Gastroesophageal sphincter (tissue), 4 donors: ENCODE measurements at regions not wholly inside any gene's neighbourhood (a gene's known extent, or its start where the extent isn't known, plus 50 kb on each side); places are given as distances from the start of the nearest gene placed in this dataset.

Experiments
- ATAC-seq: fragments of 150-250 bp; one replicate; pipeline ENCODE4 v1.9.1; 2016; ENCODE audit warnings: mild to moderate bottlenecking, moderate library complexity
- H3K27ac ChIP-seq, 4 donors: fragments of 200-600 bp; sonication (generic) in 3 of 4; 1 replicate in 3 of 4; 2 replicates in 1 of 4; pipeline ENCODE4 v1.5.1; 2016 to 2019
- H3K27me3 ChIP-seq: fragments of 200-600 bp; sonication (generic); one replicate; pipeline ENCODE4 v1.5.1; 2019
- H3K36me3 ChIP-seq, 2 donors: fragments of 200-600 bp; sonication (generic); one replicate each; pipeline ENCODE4 v1.5.1; 2019; ENCODE audit warnings: control low read depth in 1 of 2
- H3K4me1 ChIP-seq, 3 donors: fragments of 200-600 bp; sonication (generic); 1 replicate in 2 of 3; 2 replicates in 1 of 3; pipeline ENCODE4 v1.5.1; 2016 to 2019; ENCODE audit warnings: control low read depth in 2 of 3
- H3K4me3 ChIP-seq, 2 donors: fragments of 200-600 bp; sonication (generic); one replicate each; pipeline ENCODE4 v1.5.1; 2019; ENCODE audit warnings: mild to moderate bottlenecking in 1 of 2, moderate library complexity in 1 of 2
- H3K9me3 ChIP-seq, 3 donors: fragments of 200-600 bp; sonication (generic); one replicate each; pipeline ENCODE4 v1.5.1; 2017 to 2019; ENCODE audit warnings: control low read depth in 2 of 3
- CTCF ChIP-seq, 4 experiments: fragments of 200-600 bp in 2 of 4; fragments of 450-650 bp in 2 of 4; sonication (generic) in 1 of 4; IDR thresholded peaks; one replicate each; pipeline ENCODE4 v1.5.1; 2017 to 2019; ENCODE audit warnings: antibody characterized with exemption in 4 of 4, mild to moderate bottlenecking in 2 of 4, moderate library complexity in 2 of 4
- EP300 ChIP-seq: sonication (generic); formaldehyde crosslinking; IDR thresholded peaks from one replicate; pipeline ENCODE4 v1.6.1; 2017; ENCODE audit warnings: antibody characterized with exemption, mild to moderate bottlenecking
- POLR2A ChIP-seq, 2 donors: fragments of 450-650 bp; IDR thresholded peaks; one replicate each; pipeline ENCODE4 v1.6.1; 2017; ENCODE audit warnings: antibody characterized with exemption in 2 of 2, mild to moderate bottlenecking in 2 of 2, moderate library complexity in 1 of 2
- POLR2AphosphoS5 ChIP-seq: sonication (generic); formaldehyde crosslinking; IDR thresholded peaks from one replicate; pipeline ENCODE4 v1.6.1; 2017; ENCODE audit warnings: antibody characterized with exemption
- whole genome bisulfite sequencing, 2 donors: methylation state at CpG; one replicate each; pipeline ENCODE4 v1.1.5; 2018; ENCODE audit warnings: low coverage in 1 of 2; 5-methylcytosine and 5-hydroxymethylcytosine counted together

GRCh38 chr18:22822024-22822423, 111.1 kb upstream of the RBBP8 start:
- Histone ChIP-seq H3K27ac (no peak overlapping the region), H3K4me1 (peaks cover 0 to 5% (median 0%) of the 10 kb centered on the region in 3 donors), H3K27me3 (no peaks in the 10 kb centered on the region), H3K36me3 (no peaks in the 10 kb centered on the region), H3K4me3 (no peak overlapping the region), H3K9me3 (peaks cover 0 to 2% (median 0%) of the 10 kb centered on the region in 3 donors)
- TF ChIP-seq CTCF (IDR thresholded peaks at IDR 0.05) (no peak), POLR2A (IDR thresholded peaks at IDR 0.05) (no peak), POLR2AphosphoS5 (no peak), EP300 (no peak)
- 40 to 44% methylated on average over 2 to 3 of the region's 3 CpGs for WGBS, 2 donors
- ATAC-seq = no peak

GRCh38 chr18:22822841-22823508, 110.2 kb upstream of the RBBP8 start:
- no peak overlapping the region for H3K27ac ChIP-seq
- WGBS, 2 donors = 93% methylated on average over 3 of the region's 3 CpGs
- peaks cover 0 to 4% (median 0%) of the 10 kb centered on the region in 3 donors for H3K9me3 ChIP-seq

GRCh38 chr18:22826726-22827125, 106.4 kb upstream of the RBBP8 start:
- H3K9me3 ChIP-seq = peaks cover 0 to 4% (median 0%) of the 10 kb centered on the region in 3 donors
- H3K36me3 ChIP-seq = no peaks in the 10 kb centered on the region
- WGBS, 2 donors = 25 to 49% methylated on average over 1 to 4 of the region's 4 CpGs
- no peak overlapping the region for H3K27ac ChIP-seq
- no peak overlapping the region for H3K4me3 ChIP-seq
- ATAC-seq = no peak
- H3K4me1 ChIP-seq = peaks cover 0 to 5% (median 0%) of the 10 kb centered on the region in 3 donors
- H3K27me3 ChIP-seq = no peaks in the 10 kb centered on the region
- no peak for TF ChIP-seq EP300
- TF ChIP-seq POLR2A (IDR thresholded peaks at IDR 0.05) = no peak
- TF ChIP-seq CTCF (IDR thresholded peaks at IDR 0.05) = no peak
- no peak for TF ChIP-seq POLR2AphosphoS5

More at GRCh38 chr18:22822841-22823508, 110.2 kb upstream of the RBBP8 start:
- no peak for TF ChIP-seq POLR2A (IDR thresholded peaks at IDR 0.05)
- Histone ChIP-seq H3K4me1 (peaks cover 0 to 5% (median 0%) of the 10 kb centered on the region in 3 donors), H3K4me3 (no peak overlapping the region), H3K36me3 (no peaks in the 10 kb centered on the region), H3K27me3 (no peaks in the 10 kb centered on the region)
- no peak for ATAC-seq

GRCh38 chr18:22827216-22827615, 105.9 kb upstream of the RBBP8 start:
- TF ChIP-seq CTCF (IDR thresholded peaks at IDR 0.05) (no peak), POLR2AphosphoS5 (no peak), POLR2A (IDR thresholded peaks at IDR 0.05) (no peak), EP300 (no peak)
- ATAC-seq = no peak
- no peak overlapping the region for H3K27ac ChIP-seq
- peaks cover 0 to 4% (median 0%) of the 10 kb centered on the region in 3 donors for H3K9me3 ChIP-seq
- WGBS, 2 donors = 96 to 97% methylated on average over 3 of the region's 3 CpGs
- H3K27me3 ChIP-seq = no peaks in the 10 kb centered on the region
- no peaks in the 10 kb centered on the region for H3K36me3 ChIP-seq
- peaks cover 0 to 5% (median 0%) of the 10 kb centered on the region in 3 donors for H3K4me1 ChIP-seq
- H3K4me3 ChIP-seq = no peak overlapping the region

GRCh38 chr18:22827741-22828140, 105.4 kb upstream of the RBBP8 start:
- TF ChIP-seq POLR2A (IDR thresholded peaks at IDR 0.05) = no peak
- TF ChIP-seq EP300 = no peak
- TF ChIP-seq CTCF (IDR thresholded peaks at IDR 0.05) = no peak
- TF ChIP-seq POLR2AphosphoS5 = no peak
- 92 to 100% methylated on average over 1 of the region's 1 CpG for WGBS, 2 donors

More at GRCh38 chr18:22827741-22828140, 105.4 kb upstream of the RBBP8 start:
- H3K4me1 ChIP-seq = peaks cover 0 to 5% (median 0%) of the 10 kb centered on the region in 3 donors
- H3K4me3 ChIP-seq = no peak overlapping the region
- peaks cover 0 to 4% (median 0%) of the 10 kb centered on the region in 3 donors for H3K9me3 ChIP-seq
- no peaks in the 10 kb centered on the region for H3K36me3 ChIP-seq
- H3K27ac ChIP-seq = no peak overlapping the region
- H3K27me3 ChIP-seq = no peaks in the 10 kb centered on the region
- ATAC-seq = no peak
